ENCODE measurements at regions not wholly inside any gene's neighbourhood (a gene's known extent, or its start where the extent isn't known, plus 50 kb on each side); places are given as distances from the start of the nearest gene placed in this dataset.
A peak's percentile ranks its signal among the peaks of the same experiment; 100 is the strongest.
"Not testable (repeated sequence)": the region's sequence is repeated elsewhere in the genome, so short reads cannot be mapped to it uniquely, and the experiment has no call there.

GRCh38 chr10:52599551-52600200 is 172.9 kb downstream of the MBL2 start:
- DNase-seq (ENCODE audit: low read depth, low spot score): no peak

- not testable (repeated sequence) for DNase-seq (ENCODE audit: low read depth, low spot score)
Observed at GRCh38 chr10:52604131-52604530, 168.5 kb downstream of the MBL2 start.

GRCh38 chr10:52609071-52609470 is 163.5 kb downstream of the MBL2 start:
- DNase-seq (ENCODE audit: low read depth, low spot score): no peak

- no peak for DNase-seq (ENCODE audit: low read depth, low spot score)
Observed at GRCh38 chr10:52609626-52610240, 162.9 kb downstream of the MBL2 start.

- DNase-seq (ENCODE audit: low read depth, low spot score): no peak
Observed at GRCh38 chr10:52615331-52615730, 157.3 kb downstream of the MBL2 start.

- peak; percentile 8 for DNase-seq (ENCODE audit: low read depth, low spot score)
Observed at GRCh38 chr10:52615756-52616394, 156.7 kb downstream of the MBL2 start.

GRCh38 chr10:52616395-52616764 is 156.2 kb downstream of the MBL2 start:
- no peak for DNase-seq (ENCODE audit: low read depth, low spot score)

- DNase-seq (ENCODE audit: low read depth, low spot score): no peak
Observed at GRCh38 chr10:52617346-52617745, 155.2 kb downstream of the MBL2 start.

- DNase-seq (ENCODE audit: low read depth, low spot score): no peak
Observed at GRCh38 chr10:52619052-52619451, 153.5 kb downstream of the MBL2 start.

- no peak for DNase-seq (ENCODE audit: low read depth, low spot score)
Observed at GRCh38 chr10:52621635-52622079, 150.9 kb downstream of the MBL2 start.

GRCh38 chr10:52623761-52624160 is 148.8 kb downstream of the MBL2 start:
- no peak for DNase-seq (ENCODE audit: low read depth, low spot score)

GRCh38 chr10:52627279-52627678 is 145.3 kb downstream of the MBL2 start:
- no peak for DNase-seq (ENCODE audit: low read depth, low spot score)

- no peak for DNase-seq (ENCODE audit: low read depth, low spot score)
Observed at GRCh38 chr10:52631146-52631545, 141.4 kb downstream of the MBL2 start.

- no peak for DNase-seq (ENCODE audit: low read depth, low spot score)
Observed at GRCh38 chr10:52631648-52632047, 140.9 kb downstream of the MBL2 start.

- no peak for DNase-seq (ENCODE audit: low read depth, low spot score)
Observed at GRCh38 chr10:52632591-52632990, 140.0 kb downstream of the MBL2 start.

- no peak for DNase-seq (ENCODE audit: low read depth, low spot score)
Observed at GRCh38 chr10:52633266-52633665, 139.3 kb downstream of the MBL2 start.

GRCh38 chr10:52635651-52636050 is 136.9 kb downstream of the MBL2 start:
- DNase-seq (ENCODE audit: low read depth, low spot score): no peak

GRCh38 chr10:52636874-52637273 is 135.7 kb downstream of the MBL2 start:
- DNase-seq (ENCODE audit: low read depth, low spot score): no peak

GRCh38 chr10:52637592-52637991 is 135.0 kb downstream of the MBL2 start:
- DNase-seq (ENCODE audit: low read depth, low spot score): no peak

GRCh38 chr10:52639652-52640051 is 132.9 kb downstream of the MBL2 start:
- DNase-seq (ENCODE audit: low read depth, low spot score): peak; percentile 29

GRCh38 chr10:52642208-52642607 is 130.4 kb downstream of the MBL2 start:
- DNase-seq (ENCODE audit: low read depth, low spot score): no peak

- peak; percentile 62 for DNase-seq (ENCODE audit: low read depth, low spot score)
Observed at GRCh38 chr10:52644373-52645186, 128.0 kb downstream of the MBL2 start.
